Adrenal gland (tissue), 5 donors: ENCODE measurements at regions not wholly inside any gene's neighbourhood (a gene's known extent, or its start where the extent isn't known, plus 50 kb on each side); places are given as distances from the start of the nearest gene placed in this dataset.

Source experiments
- CTCF ChIP-seq, 6 experiments: fragments of 450-650 bp in 4 of 6; fragments of 200-600 bp in 2 of 6; sonication (generic) in 1 of 6; IDR thresholded peaks; 1 replicate in 5 of 6; 2 replicates in 1 of 6; pipeline versions ENCODE4 v1.5.1 to v1.8.0; 2016 to 2021; ENCODE audit warnings: antibody characterized with exemption in 6 of 6, mild to moderate bottlenecking in 2 of 6, moderate library complexity in 1 of 6
- POLR2A ChIP-seq, 2 donors: fragments of 450-650 bp; IDR thresholded peaks; one replicate each; pipeline ENCODE4 v1.6.1; 2017; ENCODE audit warnings: antibody characterized with exemption in 2 of 2, mild to moderate bottlenecking in 2 of 2, moderate library complexity in 1 of 2
- donor health status: DM: no; HTN: no; CAD: no.

- no peak for TF ChIP-seq CTCF (IDR thresholded peaks at IDR 0.05)
- no peak for TF ChIP-seq POLR2A (IDR thresholded peaks at IDR 0.05)
Measured at GRCh38 chr17:77632619-77633018, 325.9 kb upstream of the TNRC6C start.
